GM12873 (cell line): ENCODE measurements at regions not wholly inside any gene's neighbourhood (a gene's known extent, or its start where the extent isn't known, plus 50 kb on each side); places are given as distances from the start of the nearest gene placed in this dataset.

Experiments used
- CTCF ChIP-seq: IDR thresholded peaks from 2 replicates; pipeline ENCODE4 v1.5.1; 2012; ENCODE audit warnings: low read depth, mild to moderate bottlenecking, moderate library complexity, low read length, control low read depth; ENCODE audit not compliant: insufficient read depth; ENCODE audit errors: missing control alignments

GRCh38 chr4:67052814-67053675 is 492.3 kb downstream of the CENPC start:
- TF ChIP-seq CTCF, result no peak

GRCh38 chr4:67051000-67051789 is 494.1 kb downstream of the CENPC start:
- TF ChIP-seq CTCF, result no peak

- TF ChIP-seq CTCF, result no peak
These were observed 495.9 kb downstream of the CENPC start for GRCh38 chr4:67049446-67049845.

- TF ChIP-seq CTCF, result no peak
These were observed 496.8 kb downstream of the CENPC start for GRCh38 chr4:67048530-67048929.

- TF ChIP-seq CTCF, result no peak
These were observed 505.0 kb downstream of the CENPC start for GRCh38 chr4:67040315-67040714.

- no peak for TF ChIP-seq CTCF
These were observed 507.1 kb downstream of the CENPC start for GRCh38 chr4:67038228-67038566.

GRCh38 chr4:67037504-67038227 is 507.6 kb downstream of the CENPC start:
- no peak for TF ChIP-seq CTCF
